Neural cell (in vitro differentiated cells): ENCODE measurements at regions not wholly inside any gene's neighbourhood (a gene's known extent, or its start where the extent isn't known, plus 50 kb on each side); places are given as distances from the start of the nearest gene placed in this dataset.

Experiments used
- H2AFZ ChIP-seq: fragments of 200-600, 300-800 bp; sonication (generic), shearing (Covaris generic); 2 replicates; pipeline ENCODE4 v1.6.0; 2014; ENCODE audit warnings: low read depth, mild to moderate bottlenecking, antibody characterized with exemption, low read length, moderate library complexity
- H3F3A ChIP-seq: fragments of 200-600 bp; shearing (Covaris generic); 2 replicates; pipeline ENCODE4 v1.6.1; 2016; ENCODE audit warnings: mild to moderate bottlenecking, moderate library complexity, mixed read lengths, antibody characterized with exemption, low read length; ENCODE audit not compliant: insufficient read depth, poor library complexity, severe bottlenecking
- H3K27ac ChIP-seq: fragments of 200-600, 300-800 bp; sonication (generic), shearing (Covaris generic); 2 replicates; pipeline ENCODE4 v1.5.1; 2014; ENCODE audit warnings: mild to moderate bottlenecking, low read length, moderate library complexity
- H3K27me3 ChIP-seq: fragments of 300-800, 200-600 bp; sonication (generic), shearing (Covaris generic); 2 replicates; pipeline ENCODE4 v1.6.0; 2014; ENCODE audit warnings: mild to moderate bottlenecking, low read depth, low read length, moderate library complexity; ENCODE audit not compliant: insufficient read depth
- H3K36me3 ChIP-seq: fragments of 300-800, 200-600 bp; sonication (generic), shearing (Covaris generic); 2 replicates; pipeline ENCODE4 v1.5.1; 2014; ENCODE audit warnings: mild to moderate bottlenecking, antibody characterized with exemption, low read length, moderate library complexity; ENCODE audit not compliant: insufficient read depth
- H3K4me2 ChIP-seq: fragments of 300-800, 200-600 bp; sonication (generic), shearing (Covaris generic); 2 replicates; pipeline ENCODE4 v1.6.0; 2014; ENCODE audit warnings: mild to moderate bottlenecking, low read length
- H3K4me3 ChIP-seq: fragments of 300-800, 200-600 bp; sonication (generic), shearing (Covaris generic); 2 replicates; pipeline ENCODE4 v1.5.1; 2014; ENCODE audit warnings: mild to moderate bottlenecking, low read length, moderate library complexity
- H3K79me2 ChIP-seq: fragments of 200-600 bp; shearing (Covaris generic); replicated peaks from 2 replicates; pipeline ENCODE4 v1.6.0; 2014; ENCODE audit warnings: mild to moderate bottlenecking, low read length, moderate library complexity; ENCODE audit not compliant: insufficient read depth
- H3K9ac ChIP-seq: fragments of 300-800, 200-600 bp; sonication (generic), shearing (Covaris generic); 2 replicates; pipeline ENCODE4 v1.6.1; 2016; ENCODE audit warnings: mild to moderate bottlenecking, low read length, mixed read lengths
- H3K9me2 ChIP-seq: fragments of 200-600 bp; shearing (Covaris generic); 2 replicates; pipeline ENCODE4 v1.6.1; 2016; ENCODE audit warnings: mild to moderate bottlenecking, low read length, mixed read lengths; ENCODE audit not compliant: insufficient read depth
- H3K9me3 ChIP-seq: fragments of 200-600, 300-800 bp; sonication (generic), shearing (Covaris generic); 2 replicates; pipeline ENCODE4 v1.6.1; 2016; ENCODE audit warnings: mild to moderate bottlenecking, mixed run types, low read length, moderate library complexity, mixed read lengths
- H4K20me1 ChIP-seq: fragments of 200-600 bp; shearing (Covaris generic); 2 replicates; pipeline ENCODE4 v1.6.1; 2016; ENCODE audit warnings: mild to moderate bottlenecking, mixed run types; ENCODE audit not compliant: insufficient read depth
- CTCF ChIP-seq: fragments of 450-650 bp; IDR thresholded peaks from 2 replicates; pipeline ENCODE4 v1.5.1; 2014; ENCODE audit warnings: antibody characterized with exemption, mild to moderate bottlenecking, moderate library complexity; ENCODE audit not compliant: poor library complexity, severe bottlenecking
- EP300 ChIP-seq: fragments of 450-650 bp; conservative IDR thresholded peaks from 2 replicates; pipeline ENCODE4 v1.6.1; 2014; ENCODE audit warnings: antibody characterized with exemption, mild to moderate bottlenecking, moderate library complexity; ENCODE audit not compliant: poor library complexity, severe bottlenecking
- EZH2 ChIP-seq: fragments of 200-600, 300-800 bp; shearing (Covaris generic), sonication (generic); IDR thresholded peaks from 2 replicates; pipeline ENCODE4 v1.6.1; 2014; ENCODE audit warnings: antibody characterized with exemption, low read length, borderline replicate concordance, mild to moderate bottlenecking; ENCODE audit not compliant: insufficient read depth, poor library complexity, severe bottlenecking
- MXI1 ChIP-seq: fragments of 450-650 bp; conservative IDR thresholded peaks from 2 replicates; pipeline ENCODE4 v1.6.1; 2014; ENCODE audit warnings: antibody characterized with exemption, mild to moderate bottlenecking; ENCODE audit not compliant: poor library complexity, severe bottlenecking
- POLR2AphosphoS5 ChIP-seq: IDR thresholded peaks from 2 replicates; pipeline ENCODE4 v1.6.1; 2012
- RAD21 ChIP-seq: fragments of 450-650 bp; conservative IDR thresholded peaks from 2 replicates; pipeline ENCODE4 v1.6.1; 2014; ENCODE audit warnings: antibody characterized with exemption, mild to moderate bottlenecking, moderate library complexity
- REST ChIP-seq: IDR thresholded peaks from 2 replicates; pipeline ENCODE4 v1.6.1; 2012; ENCODE audit warnings: borderline replicate concordance
- SMC3 ChIP-seq: fragments of 450-650 bp; conservative IDR thresholded peaks from 2 replicates; pipeline ENCODE4 v1.6.1; 2014; ENCODE audit warnings: antibody characterized with exemption, mild to moderate bottlenecking, moderate library complexity; ENCODE audit not compliant: poor library complexity
- TAF1 ChIP-seq: IDR thresholded peaks from 2 replicates; pipeline ENCODE4 v1.6.1; 2012; ENCODE audit warnings: low read depth

DNA sequence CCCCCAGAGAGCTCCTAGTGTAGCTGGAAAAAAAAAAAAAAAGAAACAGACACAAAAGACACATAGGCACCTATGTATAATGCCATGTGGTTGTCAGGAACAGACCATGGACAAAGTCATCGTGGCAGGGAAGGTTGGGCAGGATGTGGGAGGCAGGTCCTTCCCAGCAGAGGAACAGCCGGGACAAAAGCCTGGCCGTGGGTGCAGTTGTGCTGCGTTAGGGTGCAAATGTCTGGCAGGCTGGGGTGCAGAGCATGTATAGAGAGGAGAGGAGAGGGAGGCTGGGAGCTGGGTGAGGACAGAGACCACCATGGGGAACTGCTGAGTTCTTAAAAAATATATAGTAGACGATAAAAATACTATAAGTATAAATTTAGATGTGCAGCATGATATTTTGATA lies 125.7 kb upstream of the C1orf174 start:
- Histone ChIP-seq H3K9me3 (no peaks in the 10 kb centered on the region), H3F3A (no peaks in the 10 kb centered on the region), H3K36me3 (no peaks in the 10 kb centered on the region), H3K27me3 (no peaks in the 10 kb centered on the region), H3K79me2 (no peaks in the 10 kb centered on the region), H3K9me2 (no peaks in the 10 kb centered on the region), H3K4me3 (no peak overlapping the region), H3K4me2 (no peak overlapping the region), H3K27ac (no peak overlapping the region), H3K9ac (no peak overlapping the region), H2AFZ (no peak overlapping the region), H4K20me1 (no peaks in the 10 kb centered on the region)
- TF ChIP-seq RAD21 (no peak), SMC3 (no peak), TAF1 (no peak)

DNA sequence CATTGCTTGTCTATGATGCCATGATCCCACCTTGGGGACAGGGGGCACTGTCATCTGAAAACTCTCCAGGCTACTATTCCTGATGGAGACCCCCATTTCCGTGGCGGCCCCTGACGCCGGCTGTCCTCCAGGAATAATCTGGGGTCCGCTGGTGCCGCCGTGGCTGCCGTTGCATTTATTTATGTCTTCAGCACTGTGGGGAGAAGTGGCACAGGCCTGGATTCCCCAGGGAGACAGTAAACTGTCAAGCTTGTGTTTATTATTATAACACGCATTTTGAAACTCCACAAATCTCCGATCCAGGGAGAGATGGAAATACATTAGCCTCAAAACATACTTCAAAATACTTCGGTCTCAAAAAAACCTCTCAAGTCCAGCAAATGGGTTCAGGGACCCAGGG lies 126.9 kb upstream of the C1orf174 start:
- Histone ChIP-seq H3K4me2 (no peak overlapping the region), H3F3A (no peaks in the 10 kb centered on the region)
- TF ChIP-seq MXI1 (no peak), POLR2AphosphoS5 (no peak), REST (no peak), TAF1 (no peak), SMC3 (no peak), RAD21 (no peak), CTCF (no peak), EZH2 (no peak), EP300 (no peak)

DNA sequence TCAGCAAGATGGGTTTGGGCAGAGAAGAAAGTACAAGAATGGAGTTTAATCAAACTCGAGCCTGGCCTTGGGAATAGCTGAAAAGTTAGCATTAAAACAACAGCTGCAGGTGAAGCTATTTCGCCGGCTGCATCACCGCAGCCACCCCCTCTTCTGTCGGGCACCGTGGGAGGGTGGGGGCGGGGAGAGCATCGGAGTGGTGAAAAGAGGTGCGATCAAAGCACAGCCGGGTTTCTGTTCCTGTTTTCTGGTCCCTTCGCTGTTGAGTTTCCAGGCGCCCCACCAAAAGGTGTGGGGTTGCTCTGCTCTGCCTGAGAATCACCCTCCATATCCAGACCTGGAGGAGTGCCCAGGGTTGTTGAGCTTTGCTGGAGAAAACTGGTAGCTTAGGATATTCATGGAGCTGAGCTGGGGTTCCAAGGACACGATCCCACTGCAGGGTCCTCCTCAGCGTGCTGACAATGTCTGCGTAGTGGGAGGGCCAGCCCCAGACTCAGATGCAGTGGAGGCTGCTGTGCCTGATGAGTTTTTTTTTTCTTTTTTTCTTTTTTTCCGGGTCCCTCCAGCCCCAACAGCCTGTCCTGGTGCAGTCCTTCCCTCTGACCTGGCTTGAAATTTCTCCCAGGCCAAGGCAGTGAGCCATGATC lies 127.5 kb upstream of the C1orf174 start:
- TF ChIP-seq RAD21 (no peak), TAF1 (no peak), POLR2AphosphoS5 (no peak), EZH2 (no peak), EP300 (no peak), REST (no peak), CTCF (no peak), MXI1 (no peak), SMC3 (no peak)
- H3K27ac ChIP-seq: no peak overlapping the region
- no peaks in the 10 kb centered on the region for H3K36me3 ChIP-seq
- no peaks in the 10 kb centered on the region for H3K79me2 ChIP-seq
- H3K27me3 ChIP-seq: no peaks in the 10 kb centered on the region
- H3F3A ChIP-seq: no peaks in the 10 kb centered on the region
- H3K9me2 ChIP-seq: no peaks in the 10 kb centered on the region
- H2AFZ ChIP-seq: no peak overlapping the region
- no peaks in the 10 kb centered on the region for H4K20me1 ChIP-seq
- H3K9me3 ChIP-seq: no peaks in the 10 kb centered on the region
- no peak overlapping the region for H3K9ac ChIP-seq
- no peak overlapping the region for H3K4me2 ChIP-seq
- no peak overlapping the region for H3K4me3 ChIP-seq

More for the DNA sequence above, 126.9 kb upstream of the C1orf174 start:
- no peaks in the 10 kb centered on the region for H3K79me2 ChIP-seq
- H3K9me2 ChIP-seq: no peaks in the 10 kb centered on the region
- H2AFZ ChIP-seq: no peak overlapping the region
- H3K9ac ChIP-seq: no peak overlapping the region
- no peaks in the 10 kb centered on the region for H3K9me3 ChIP-seq
- no peaks in the 10 kb centered on the region for H3K36me3 ChIP-seq
- H4K20me1 ChIP-seq: no peaks in the 10 kb centered on the region
- no peaks in the 10 kb centered on the region for H3K27me3 ChIP-seq
- no peak overlapping the region for H3K27ac ChIP-seq
- no peak overlapping the region for H3K4me3 ChIP-seq
